ENCODE measurements at regions not wholly inside any gene's neighbourhood (a gene's known extent, or its start where the extent isn't known, plus 50 kb on each side); places are given as distances from the start of the nearest gene placed in this dataset.

GRCh38 chr1:72670902-72671301 is 388.6 kb upstream of the NEGR1 start:
- TF ChIP-seq CTCF (IDR thresholded peaks at IDR 0.05; ENCODE audit: insufficient read depth, low read length) = no peak
- no peak for DNase-seq (ENCODE audit: low read depth)
- no peak overlapping the region for H3K4me3 ChIP-seq (ENCODE audit: low read depth, low read length)

- H3K4me3 ChIP-seq (ENCODE audit: low read depth, low read length) = no peak overlapping the region
- DNase-seq (ENCODE audit: low read depth) = no peak
- no peak for TF ChIP-seq CTCF (IDR thresholded peaks at IDR 0.05; ENCODE audit: insufficient read depth, low read length)
These were observed 380.6 kb upstream of the NEGR1 start for GRCh38 chr1:72662918-72663317.

GRCh38 chr1:72650843-72651435 is 368.6 kb upstream of the NEGR1 start:
- no peak for DNase-seq (ENCODE audit: low read depth)

GRCh38 chr1:72649991-72650390 is 367.7 kb upstream of the NEGR1 start:
- no peak for TF ChIP-seq CTCF (IDR thresholded peaks at IDR 0.05; ENCODE audit: insufficient read depth, low read length)
- peak; percentile 64 for DNase-seq (ENCODE audit: low read depth)
- H3K4me3 ChIP-seq (ENCODE audit: low read depth, low read length) = no peak overlapping the region

More at GRCh38 chr1:72650843-72651435, 368.6 kb upstream of the NEGR1 start:
- H3K4me3 ChIP-seq (ENCODE audit: low read depth, low read length) = no peak overlapping the region
- no peak for TF ChIP-seq CTCF (IDR thresholded peaks at IDR 0.05; ENCODE audit: insufficient read depth, low read length)

GRCh38 chr1:72649211-72649888 is 367.0 kb upstream of the NEGR1 start:
- TF ChIP-seq CTCF (IDR thresholded peaks at IDR 0.05; ENCODE audit: insufficient read depth, low read length) = no peak
- H3K4me3 ChIP-seq (ENCODE audit: low read depth, low read length) = no peak overlapping the region
- DNase-seq (ENCODE audit: low read depth) = no peak

- no peak for DNase-seq (ENCODE audit: low read depth)
- no peak overlapping the region for H3K4me3 ChIP-seq (ENCODE audit: low read depth, low read length)
- no peak for TF ChIP-seq CTCF (IDR thresholded peaks at IDR 0.05; ENCODE audit: insufficient read depth, low read length)
These were observed 366.1 kb upstream of the NEGR1 start for GRCh38 chr1:72648465-72648864.

All from fibroblast of the aortic adventitia (primary cell).